ENCODE measurements at regions not wholly inside any gene's neighbourhood (a gene's known extent, or its start where the extent isn't known, plus 50 kb on each side); places are given as distances from the start of the nearest gene placed in this dataset.

DNA sequence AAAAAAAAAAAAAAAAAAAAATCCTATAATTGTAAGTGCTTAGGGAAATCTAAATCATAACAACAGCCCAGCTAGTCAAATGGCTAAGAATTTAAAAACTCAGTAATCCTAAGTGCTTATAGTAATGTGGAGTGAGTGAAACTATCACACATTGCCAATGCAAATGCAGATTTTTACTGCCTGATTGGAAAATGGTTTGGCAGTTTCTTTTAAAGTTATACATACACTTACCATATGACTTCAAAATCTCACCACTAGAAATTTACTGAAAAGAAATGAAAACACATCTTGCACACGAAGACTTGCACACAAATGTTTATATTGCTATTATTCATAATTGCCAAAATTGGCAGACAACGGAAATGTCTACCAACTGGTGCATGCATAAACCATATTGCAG lies 51.3 kb upstream of the STXBP6 start:
- no peak for TF ChIP-seq TAF1 (IDR thresholded peaks at IDR 0.05; ENCODE audit: low read depth)
- no peak for TF ChIP-seq YY1 (IDR thresholded peaks at IDR 0.05; ENCODE audit: low read depth)
- TF ChIP-seq CEBPB (IDR thresholded peaks at IDR 0.05) = no peak
- TF ChIP-seq TEAD4 (IDR thresholded peaks at IDR 0.05) = no peak
- no peak for TF ChIP-seq NFIC (IDR thresholded peaks at IDR 0.05)
- TF ChIP-seq RAD21 (IDR thresholded peaks at IDR 0.05; ENCODE audit: low read depth) = no peak
- no peak for TF ChIP-seq REST (IDR thresholded peaks at IDR 0.05; ENCODE audit: low read depth)
- no peak for TF ChIP-seq FOXM1 (IDR thresholded peaks at IDR 0.05; ENCODE audit: borderline replicate concordance, low read depth)
- TF ChIP-seq, protein P1, sequence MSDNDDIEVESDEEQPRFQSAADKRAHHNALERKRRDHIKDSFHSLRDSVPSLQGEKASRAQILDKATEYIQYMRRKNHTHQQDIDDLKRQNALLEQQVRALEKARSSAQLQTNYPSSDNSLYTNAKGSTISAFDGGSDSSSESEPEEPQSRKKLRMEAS (IDR thresholded peaks at IDR 0.05) = no peak
- no peak for TF ChIP-seq TCF12 (IDR thresholded peaks at IDR 0.05; ENCODE audit: low read depth)
- no peak for TF ChIP-seq USF1 (IDR thresholded peaks at IDR 0.05)
- TF ChIP-seq ZBTB7A (IDR thresholded peaks at IDR 0.05; ENCODE audit: low read depth) = no peak
- no peak for TF ChIP-seq EP300 (IDR thresholded peaks at IDR 0.05; ENCODE audit: borderline replicate concordance)
- TF ChIP-seq EGR1 (IDR thresholded peaks at IDR 0.05) = no peak
- no peak for TF ChIP-seq CREB1 (IDR thresholded peaks at IDR 0.05; ENCODE audit: low read depth)
